ENCODE measurements at regions not wholly inside any gene's neighbourhood (a gene's known extent, or its start where the extent isn't known, plus 50 kb on each side); places are given as distances from the start of the nearest gene placed in this dataset.

DNA sequence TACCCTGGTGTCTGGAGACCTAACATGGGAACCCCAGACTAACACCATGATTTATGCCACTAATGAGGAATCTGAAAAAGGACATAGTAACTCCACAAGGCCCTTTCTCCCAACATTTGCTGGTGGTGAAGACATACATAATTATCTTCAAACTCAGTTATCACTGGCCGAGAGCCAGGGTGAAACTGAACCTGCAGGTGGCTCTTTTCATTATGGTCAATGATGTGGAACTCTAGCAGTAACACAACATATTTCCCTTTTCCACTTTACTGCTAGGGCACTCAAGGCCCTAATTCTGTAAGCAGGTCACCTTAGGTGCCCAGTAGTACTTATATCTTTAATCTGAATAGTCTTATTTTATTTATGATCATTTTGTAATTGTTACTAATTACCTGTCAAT is 326.4 kb upstream of the SATB1 start:
- no peaks in the 10 kb centered on the region for H3K4me1 ChIP-seq
- WGBS, 2 donors, result 80 to 93% methylated on average over 1 of the region's 1 CpG

DNA sequence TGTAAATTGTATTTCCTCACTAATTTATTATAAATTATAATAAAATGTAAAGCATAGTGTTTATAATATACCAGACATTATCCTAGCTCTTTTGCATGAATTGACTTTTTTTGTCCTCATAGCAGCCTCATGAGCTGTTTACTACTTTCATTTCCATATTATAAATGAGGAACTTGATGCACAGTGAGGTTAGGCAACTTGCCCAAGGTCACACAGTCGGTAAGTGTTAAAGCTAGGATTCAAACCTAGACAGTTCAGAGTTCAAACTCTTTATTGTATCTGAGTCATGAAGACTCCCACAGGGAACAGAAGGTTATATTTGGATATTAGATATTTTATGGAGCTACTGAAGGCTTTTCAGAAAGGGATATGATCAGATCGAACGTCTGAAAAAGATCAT is 322.2 kb upstream of the SATB1 start:
- Histone ChIP-seq H3K9me3 (no peaks in the 10 kb centered on the region), H3K4me3 (no peak overlapping the region), H3K36me3 (no peaks in the 10 kb centered on the region), H3K27me3 (no peaks in the 10 kb centered on the region), H3K4me1 (no peaks in the 10 kb centered on the region), H3K27ac (no peak overlapping the region)
- 44 to 50% methylated on average over 3 of the region's 3 CpGs for WGBS, 2 donors
- DNase-seq (ENCODE audit: low spot score in 2 of 2), result peak in 1 of 2 donors; percentile 16
- TF ChIP-seq POLR2A (IDR thresholded peaks at IDR 0.05) (no peak), EP300 (IDR thresholded peaks at IDR 0.05) (no peak)
- TF ChIP-seq, protein P1, sequence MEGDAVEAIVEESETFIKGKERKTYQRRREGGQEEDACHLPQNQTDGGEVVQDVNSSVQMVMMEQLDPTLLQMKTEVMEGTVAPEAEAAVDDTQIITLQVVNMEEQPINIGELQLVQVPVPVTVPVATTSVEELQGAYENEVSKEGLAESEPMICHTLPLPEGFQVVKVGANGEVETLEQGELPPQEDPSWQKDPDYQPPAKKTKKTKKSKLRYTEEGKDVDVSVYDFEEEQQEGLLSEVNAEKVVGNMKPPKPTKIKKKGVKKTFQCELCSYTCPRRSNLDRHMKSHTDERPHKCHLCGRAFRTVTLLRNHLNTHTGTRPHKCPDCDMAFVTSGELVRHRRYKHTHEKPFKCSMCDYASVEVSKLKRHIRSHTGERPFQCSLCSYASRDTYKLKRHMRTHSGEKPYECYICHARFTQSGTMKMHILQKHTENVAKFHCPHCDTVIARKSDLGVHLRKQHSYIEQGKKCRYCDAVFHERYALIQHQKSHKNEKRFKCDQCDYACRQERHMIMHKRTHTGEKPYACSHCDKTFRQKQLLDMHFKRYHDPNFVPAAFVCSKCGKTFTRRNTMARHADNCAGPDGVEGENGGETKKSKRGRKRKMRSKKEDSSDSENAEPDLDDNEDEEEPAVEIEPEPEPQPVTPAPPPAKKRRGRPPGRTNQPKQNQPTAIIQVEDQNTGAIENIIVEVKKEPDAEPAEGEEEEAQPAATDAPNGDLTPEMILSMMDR (IDR thresholded peaks at IDR 0.05), result no peak

More for the DNA sequence above, 326.4 kb upstream of the SATB1 start:
- Histone ChIP-seq H3K27ac (no peak overlapping the region), H3K27me3 (no peaks in the 10 kb centered on the region), H3K36me3 (no peaks in the 10 kb centered on the region), H3K4me3 (no peak overlapping the region), H3K9me3 (no peaks in the 10 kb centered on the region)
- TF ChIP-seq, protein P1 (IDR thresholded peaks at IDR 0.05), result no peak
- no peak for TF ChIP-seq EP300 (IDR thresholded peaks at IDR 0.05)
- no peak for TF ChIP-seq POLR2A (IDR thresholded peaks at IDR 0.05)
- no peak for DNase-seq (ENCODE audit: low spot score in 2 of 2)

DNA sequence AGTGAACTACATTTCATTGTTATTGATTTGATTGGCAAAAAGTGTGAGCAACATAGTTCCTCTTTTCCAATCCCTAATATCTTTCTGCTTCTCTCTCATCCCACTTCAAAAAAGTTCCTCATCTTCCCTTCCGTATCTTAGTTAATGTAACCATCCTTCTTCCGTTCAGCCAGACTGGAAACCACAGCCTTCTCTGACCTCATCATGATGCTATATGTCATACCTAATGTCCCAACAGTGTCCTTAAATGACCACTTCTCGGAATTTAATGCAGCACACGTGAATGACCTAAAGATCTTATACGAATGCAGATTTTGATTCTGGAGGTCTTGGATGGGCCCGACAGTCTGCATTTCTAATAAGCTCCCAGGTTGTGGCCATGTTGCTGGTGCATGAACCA is 320.3 kb upstream of the SATB1 start:
- peak in 1 of 2 donors; percentile 11 for DNase-seq (ENCODE audit: low spot score in 2 of 2)
- Histone ChIP-seq H3K4me1 (peaks cover 0 to 1% (median 0%) of the 10 kb centered on the region in 4 donors), H3K9me3 (no peaks in the 10 kb centered on the region), H3K4me3 (no peak overlapping the region), H3K27me3 (no peaks in the 10 kb centered on the region), H3K36me3 (no peaks in the 10 kb centered on the region), H3K27ac (peak overlapping the region in 1 of 4 donors; percentile 29)
- peak; percentile 54 to 64 for TF ChIP-seq EP300 (IDR thresholded peaks at IDR 0.05)
- TF ChIP-seq, protein P1 (IDR thresholded peaks at IDR 0.05), result no peak
- 91 to 92% methylated on average over 6 of the region's 6 CpGs for WGBS, 2 donors

DNA sequence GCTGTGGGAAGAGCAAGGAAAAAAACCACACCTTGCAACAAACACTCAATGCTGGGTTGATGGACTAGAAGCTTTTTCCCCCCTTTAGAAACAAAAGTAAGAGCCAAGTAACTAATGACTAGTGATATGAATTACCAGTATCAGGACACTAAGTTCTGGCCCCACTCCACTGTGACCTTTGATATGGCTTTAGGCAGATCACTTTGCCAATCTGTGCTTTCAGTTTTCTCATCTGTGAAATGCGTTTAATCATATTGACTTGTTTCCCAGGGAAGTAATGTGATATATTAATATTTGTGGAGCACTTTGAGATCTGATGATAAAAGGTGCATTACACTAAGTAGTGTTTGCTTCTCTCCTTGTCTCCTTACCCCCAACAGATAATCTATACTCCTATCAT is 319.3 kb upstream of the SATB1 start:
- DNase-seq (ENCODE audit: low spot score in 2 of 2), result no peak
- Histone ChIP-seq H3K9me3 (no peaks in the 10 kb centered on the region), H3K27me3 (no peaks in the 10 kb centered on the region), H3K4me3 (no peak overlapping the region), H3K36me3 (no peaks in the 10 kb centered on the region), H3K4me1 (peaks cover 0 to 4% (median 0%) of the 10 kb centered on the region in 4 donors), H3K27ac (no peak overlapping the region)
- TF ChIP-seq, protein P1 (IDR thresholded peaks at IDR 0.05), result no peak
- TF ChIP-seq EP300 (IDR thresholded peaks at IDR 0.05) (no peak), POLR2A (IDR thresholded peaks at IDR 0.05) (no peak)
- WGBS, 2 donors, result 73 to 85% methylated on average over 1 of the region's 1 CpG

DNA sequence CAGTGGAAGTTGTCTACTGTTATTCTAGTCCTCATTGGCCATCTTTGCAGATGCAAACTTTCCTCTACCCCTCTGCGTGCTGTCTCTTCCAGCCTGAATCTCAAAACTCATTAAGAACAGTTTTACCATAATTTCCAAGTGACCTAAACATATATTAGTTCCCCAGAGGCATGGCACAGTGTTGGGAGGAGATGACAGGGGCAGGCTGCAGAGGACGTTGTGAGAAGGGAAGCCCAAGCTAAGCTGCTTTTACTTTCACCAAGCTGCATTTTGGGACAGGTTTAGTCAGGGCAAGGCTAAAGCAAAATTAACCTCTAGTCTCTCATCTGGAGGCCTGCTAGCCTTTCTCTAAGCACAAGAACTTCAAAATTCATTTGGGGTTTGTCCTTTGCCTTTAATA is 318.6 kb upstream of the SATB1 start:
- Histone ChIP-seq H3K36me3 (no peaks in the 10 kb centered on the region), H3K4me1 (peaks cover 0 to 4% (median 0%) of the 10 kb centered on the region in 4 donors), H3K9me3 (no peaks in the 10 kb centered on the region), H3K4me3 (no peak overlapping the region), H3K27me3 (no peaks in the 10 kb centered on the region), H3K27ac (no peak overlapping the region)
- WGBS, 2 donors, result 71 to 78% methylated on average over 2 of the region's 2 CpGs
- DNase-seq (ENCODE audit: low spot score in 2 of 2), result no peak
- no peak for TF ChIP-seq POLR2A (IDR thresholded peaks at IDR 0.05)
